ENCODE measurements at regions not wholly inside any gene's neighbourhood (a gene's known extent, or its start where the extent isn't known, plus 50 kb on each side); places are given as distances from the start of the nearest gene placed in this dataset.

DNA sequence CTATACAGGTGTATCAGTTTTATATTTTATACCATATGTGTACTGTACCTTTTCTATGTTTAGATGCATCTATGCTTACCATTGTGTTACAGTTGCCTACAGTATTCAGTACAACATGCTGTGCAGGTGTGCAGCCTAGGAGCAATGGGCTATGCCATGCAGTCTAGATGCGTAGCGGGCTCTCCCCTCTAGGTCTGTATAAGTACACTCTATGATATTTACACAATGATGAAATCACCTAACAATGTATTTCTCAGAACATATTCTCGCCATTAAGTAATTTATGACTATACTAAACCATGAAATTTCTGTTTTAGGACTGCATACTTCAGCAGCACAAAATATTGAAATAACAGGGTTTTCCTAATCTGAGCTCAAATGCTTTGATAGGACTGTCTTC, 179.6 kb downstream of the RFC3 start:
- DNase-seq: no peak
- TF ChIP-seq, protein P1, sequence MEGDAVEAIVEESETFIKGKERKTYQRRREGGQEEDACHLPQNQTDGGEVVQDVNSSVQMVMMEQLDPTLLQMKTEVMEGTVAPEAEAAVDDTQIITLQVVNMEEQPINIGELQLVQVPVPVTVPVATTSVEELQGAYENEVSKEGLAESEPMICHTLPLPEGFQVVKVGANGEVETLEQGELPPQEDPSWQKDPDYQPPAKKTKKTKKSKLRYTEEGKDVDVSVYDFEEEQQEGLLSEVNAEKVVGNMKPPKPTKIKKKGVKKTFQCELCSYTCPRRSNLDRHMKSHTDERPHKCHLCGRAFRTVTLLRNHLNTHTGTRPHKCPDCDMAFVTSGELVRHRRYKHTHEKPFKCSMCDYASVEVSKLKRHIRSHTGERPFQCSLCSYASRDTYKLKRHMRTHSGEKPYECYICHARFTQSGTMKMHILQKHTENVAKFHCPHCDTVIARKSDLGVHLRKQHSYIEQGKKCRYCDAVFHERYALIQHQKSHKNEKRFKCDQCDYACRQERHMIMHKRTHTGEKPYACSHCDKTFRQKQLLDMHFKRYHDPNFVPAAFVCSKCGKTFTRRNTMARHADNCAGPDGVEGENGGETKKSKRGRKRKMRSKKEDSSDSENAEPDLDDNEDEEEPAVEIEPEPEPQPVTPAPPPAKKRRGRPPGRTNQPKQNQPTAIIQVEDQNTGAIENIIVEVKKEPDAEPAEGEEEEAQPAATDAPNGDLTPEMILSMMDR (IDR thresholded peaks at IDR 0.05): no peak
- TF ChIP-seq POLR2A (IDR thresholded peaks at IDR 0.05): no peak
- H3K27ac ChIP-seq: no peak overlapping the region
- no peaks in the 10 kb centered on the region for H3K9me3 ChIP-seq
- H3K36me3 ChIP-seq: no peaks in the 10 kb centered on the region
- no peaks in the 10 kb centered on the region for H3K4me1 ChIP-seq
- no peaks in the 10 kb centered on the region for H3K27me3 ChIP-seq
- no peak overlapping the region for H3K4me3 ChIP-seq

DNA sequence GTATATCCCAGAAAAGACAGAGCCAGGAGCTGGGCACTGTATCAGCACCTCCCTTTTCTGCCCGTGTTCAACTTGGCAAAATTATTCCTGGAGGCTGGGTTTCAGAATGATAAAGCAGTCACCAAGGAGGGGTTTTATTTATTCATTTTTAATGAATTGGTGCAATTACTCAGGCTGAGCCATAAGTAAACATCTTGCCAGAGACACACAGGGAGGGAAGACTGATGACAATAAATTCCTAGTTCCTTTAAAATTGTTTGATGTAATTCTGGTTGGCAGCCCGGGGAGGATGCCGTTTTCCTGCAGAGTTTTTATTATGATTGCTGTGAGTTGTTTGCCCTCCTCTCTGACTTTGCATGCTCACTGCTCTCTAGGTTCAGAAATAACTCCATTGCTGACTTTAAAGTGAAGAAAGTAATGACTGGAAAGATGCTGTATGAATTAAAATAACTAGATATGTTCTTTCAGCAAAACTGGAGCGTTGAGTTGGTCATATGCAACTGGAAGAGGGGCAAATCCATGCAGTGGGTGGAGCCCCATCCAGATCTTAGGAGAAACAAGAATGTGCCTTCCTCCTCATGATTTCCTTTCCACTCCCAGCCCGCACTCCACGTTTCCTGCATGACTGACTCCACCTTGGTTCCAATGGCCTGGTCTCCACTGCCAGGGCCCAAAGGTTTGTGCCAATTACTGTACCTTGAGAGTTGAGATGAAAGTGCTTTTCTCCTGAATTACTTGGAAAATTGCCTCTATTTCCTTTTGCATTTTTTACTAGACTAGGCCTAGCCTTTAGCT, 182.1 kb downstream of the RFC3 start:
- Histone ChIP-seq H3K36me3 (no peaks in the 10 kb centered on the region), H3K4me1 (no peaks in the 10 kb centered on the region), H3K27ac (no peak overlapping the region), H3K27me3 (no peaks in the 10 kb centered on the region), H3K9me3 (no peaks in the 10 kb centered on the region), H3K4me3 (no peak overlapping the region)
- no peak for DNase-seq
- TF ChIP-seq, protein P1 (IDR thresholded peaks at IDR 0.05): no peak
- no peak for TF ChIP-seq POLR2A (IDR thresholded peaks at IDR 0.05)

DNA sequence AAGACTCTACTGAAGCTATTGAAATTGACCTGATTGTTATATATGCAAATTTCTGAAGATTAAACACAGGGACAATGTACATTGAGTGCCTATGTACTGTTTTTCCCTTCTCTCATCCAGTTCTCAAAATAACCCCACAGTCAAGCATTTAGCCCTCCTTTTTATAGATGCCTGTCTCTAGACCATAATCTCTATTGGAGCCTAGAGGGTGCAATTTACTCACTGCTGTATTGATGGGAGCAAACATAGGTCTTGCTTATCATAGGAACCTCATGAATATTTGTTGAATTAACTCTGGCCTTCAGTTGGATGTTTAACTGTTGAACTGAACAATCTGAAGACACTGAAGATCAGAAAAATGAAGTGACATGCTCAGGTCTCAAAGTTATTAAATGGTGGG, 183.0 kb downstream of the RFC3 start:
- no peak for DNase-seq
- Histone ChIP-seq H3K4me1 (no peaks in the 10 kb centered on the region), H3K27me3 (no peaks in the 10 kb centered on the region), H3K27ac (no peak overlapping the region), H3K4me3 (no peak overlapping the region), H3K9me3 (no peaks in the 10 kb centered on the region), H3K36me3 (no peaks in the 10 kb centered on the region)
- TF ChIP-seq, protein P1 (IDR thresholded peaks at IDR 0.05): no peak
- no peak for TF ChIP-seq POLR2A (IDR thresholded peaks at IDR 0.05)

- Histone ChIP-seq H3K4me3 (no peak overlapping the region), H3K27me3 (no peaks in the 10 kb centered on the region), H3K4me1 (no peaks in the 10 kb centered on the region), H3K9me3 (no peaks in the 10 kb centered on the region), H3K27ac (no peak overlapping the region), H3K36me3 (no peaks in the 10 kb centered on the region)
- no peak for DNase-seq
- TF ChIP-seq, protein P1 (IDR thresholded peaks at IDR 0.05): no peak
- no peak for TF ChIP-seq POLR2A (IDR thresholded peaks at IDR 0.05)
Observed at GRCh38 chr13:34001389-34001788, 183.4 kb downstream of the RFC3 start.

DNA sequence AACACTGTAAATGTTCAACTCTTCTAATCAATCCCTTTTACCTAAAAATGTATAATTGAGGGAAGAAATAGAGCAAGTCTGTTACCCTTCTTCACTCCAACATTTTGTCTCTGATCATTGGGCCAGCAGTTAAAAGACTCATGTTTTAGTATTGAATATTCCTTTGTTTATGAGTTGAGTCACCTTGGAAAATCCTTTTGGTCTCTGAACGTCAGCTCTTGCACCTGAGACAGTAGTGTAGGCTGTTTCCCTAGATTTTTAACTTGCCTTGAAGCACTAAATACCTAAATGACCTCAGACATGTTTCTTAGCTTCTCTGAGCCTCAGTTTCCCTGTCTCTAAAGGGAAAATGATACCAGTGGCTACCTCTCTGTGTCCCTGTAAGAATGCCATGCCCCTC, 184.2 kb downstream of the RFC3 start:
- no peaks in the 10 kb centered on the region for H3K27me3 ChIP-seq
- no peak overlapping the region for H3K4me3 ChIP-seq
- TF ChIP-seq POLR2A (IDR thresholded peaks at IDR 0.05): no peak
- TF ChIP-seq, protein P1 (IDR thresholded peaks at IDR 0.05): no peak
- no peaks in the 10 kb centered on the region for H3K9me3 ChIP-seq
- no peak for DNase-seq
- H3K36me3 ChIP-seq: no peaks in the 10 kb centered on the region
- H3K27ac ChIP-seq: no peak overlapping the region
- no peaks in the 10 kb centered on the region for H3K4me1 ChIP-seq

Measured in Peyer's patch (tissue), 4 donors.